Lower leg skin (tissue), 4 donors: ENCODE measurements at regions not wholly inside any gene's neighbourhood (a gene's known extent, or its start where the extent isn't known, plus 50 kb on each side); places are given as distances from the start of the nearest gene placed in this dataset.

Source experiments
- DNase-seq, 2 donors: peaks; one replicate each; pipeline ENCODE4 v3.0.0-alpha.2; 2019; ENCODE audit warnings: low spot score in 2 of 2
- H3K4me3 ChIP-seq: fragments of 200-600 bp; sonication (generic); 2 replicates; pipeline ENCODE4 v1.5.1; 2017; ENCODE audit warnings: mild to moderate bottlenecking, low read depth; ENCODE audit not compliant: poor library complexity, severe bottlenecking
- CTCF ChIP-seq, 3 donors: fragments of 450-650 bp; IDR thresholded peaks; one replicate each; pipeline ENCODE4 v1.5.1; 2016; ENCODE audit warnings: antibody characterized with exemption in 3 of 3, mild to moderate bottlenecking in 3 of 3, moderate library complexity in 2 of 3
- POLR2A ChIP-seq, 2 donors: fragments of 450-650 bp; IDR thresholded peaks; one replicate each; pipeline ENCODE4 v1.6.1; 2016 to 2017; ENCODE audit warnings: antibody characterized with exemption in 2 of 2, mild to moderate bottlenecking in 1 of 2, moderate library complexity in 1 of 2
- WGBS, 2 donors: methylation state at CpG; one replicate each; pipeline ENCODE4 v1.1.5; 2018; 5-methylcytosine and 5-hydroxymethylcytosine counted together
- intact Hi-C: fragments of 100-400 bp; cut with DNase I; formaldehyde crosslinking; loops from one replicate; pipeline ENCODE4 v1.15.0; 2023; ENCODE audit warnings: low total_unique reads

DNA sequence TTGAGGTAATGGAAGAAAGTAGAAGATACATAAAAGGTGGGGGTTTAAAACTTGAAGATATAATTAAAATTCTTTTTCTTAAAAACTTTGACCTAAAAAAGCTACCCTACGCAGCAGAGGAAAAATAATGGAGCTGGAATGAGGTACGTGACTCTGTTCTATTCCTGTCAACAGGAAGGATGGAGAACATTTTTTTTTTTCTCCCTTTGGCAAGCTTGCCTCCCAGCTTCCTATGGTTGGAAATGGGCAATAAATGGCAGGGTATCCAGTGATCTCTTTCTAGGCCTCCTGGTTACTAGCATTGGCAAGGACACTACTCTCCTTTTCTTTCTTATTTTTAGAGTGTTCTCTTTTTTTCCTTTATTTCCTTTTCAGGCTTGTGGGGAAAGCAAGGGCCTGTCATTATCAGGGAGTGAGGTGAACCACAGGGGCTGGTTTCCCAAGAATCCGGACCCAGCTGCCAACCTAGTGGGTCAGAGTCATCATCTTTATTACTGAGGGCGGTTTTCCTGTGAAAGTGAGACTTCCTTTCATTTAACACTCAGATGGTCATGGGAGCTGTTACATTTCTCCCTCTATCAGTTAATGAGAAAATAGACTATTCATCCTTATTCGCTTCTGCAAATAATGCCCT lies 224.6 kb downstream of the SPRY1 start:
- intact Hi-C loops: no loop called here
- WGBS, 2 donors: 59 to 62% methylated on average over 5 of the region's 5 CpGs
- DNase-seq: no peak
- no peak overlapping the region for H3K4me3 ChIP-seq
- no peak for TF ChIP-seq POLR2A (IDR thresholded peaks at IDR 0.05)
- no peak for TF ChIP-seq CTCF (IDR thresholded peaks at IDR 0.05)

DNA sequence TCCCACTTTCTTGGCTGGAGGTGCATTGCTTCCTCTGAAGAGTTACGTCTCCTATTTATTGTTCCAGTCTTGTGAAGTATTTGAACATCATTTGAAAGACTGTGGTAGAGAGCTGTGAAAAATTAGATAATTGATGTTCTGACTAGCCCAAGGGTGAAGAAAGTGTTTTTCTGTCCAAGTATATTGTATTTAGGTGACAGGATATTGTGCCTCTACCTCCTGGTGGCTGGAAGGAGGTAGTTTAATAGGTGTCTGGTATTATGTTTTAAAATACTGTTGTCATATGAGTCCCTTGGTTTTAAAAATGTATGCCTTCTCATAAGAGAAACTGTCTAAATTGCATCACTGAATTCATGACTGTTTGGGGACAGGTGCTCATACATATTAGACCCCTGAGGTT lies 226.0 kb downstream of the SPRY1 start:
- intact Hi-C loops: no loop called here
- WGBS, 2 donors: 88% methylated on average over 1 of the region's 1 CpG
- DNase-seq: no peak
- TF ChIP-seq POLR2A (IDR thresholded peaks at IDR 0.05) (no peak), CTCF (IDR thresholded peaks at IDR 0.05) (no peak)
- no peak overlapping the region for H3K4me3 ChIP-seq

DNA sequence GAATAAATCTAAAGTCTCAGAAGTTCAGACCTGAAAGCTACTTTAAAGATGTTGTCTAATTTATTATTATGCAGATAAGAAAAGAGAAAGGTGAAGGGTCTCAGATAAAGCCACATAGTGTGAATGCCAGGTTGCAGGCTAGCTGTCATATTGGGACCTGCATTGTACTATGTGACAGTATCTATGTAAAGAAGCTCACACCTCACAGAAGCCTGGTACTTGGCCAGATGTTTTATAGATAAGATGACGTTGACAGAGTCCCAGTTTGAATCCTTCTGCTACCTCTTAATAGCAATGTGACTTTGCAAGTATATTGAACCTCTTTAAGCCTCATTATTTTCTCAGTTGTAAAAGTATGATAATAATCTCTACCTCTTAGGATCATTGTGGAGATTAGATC lies 227.0 kb downstream of the SPRY1 start:
- WGBS, 2 donors: 39 to 53% methylated on average over 1 of the region's 1 CpG
- no peak for DNase-seq
- intact Hi-C loops: no loop called here
- TF ChIP-seq CTCF (IDR thresholded peaks at IDR 0.05) (no peak), POLR2A (IDR thresholded peaks at IDR 0.05) (no peak)
- H3K4me3 ChIP-seq: no peak overlapping the region

DNA sequence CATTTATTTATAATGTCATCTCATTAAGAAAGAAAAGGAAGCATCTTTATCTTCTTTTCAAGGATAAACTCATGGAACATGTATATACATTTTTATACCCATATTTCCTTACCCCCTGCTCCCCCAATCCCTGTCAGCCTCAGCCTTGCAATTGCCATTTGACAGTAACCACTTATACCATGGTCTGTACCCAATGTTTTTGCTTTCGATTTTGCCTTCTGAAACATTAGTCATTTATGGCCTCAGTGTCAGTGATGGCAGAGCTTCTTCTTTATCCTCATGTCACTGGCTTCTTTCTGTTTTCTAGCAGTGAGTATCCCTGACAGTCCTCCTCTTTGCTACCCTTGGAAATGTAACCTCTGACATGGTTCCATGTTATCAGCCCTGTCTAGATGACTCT lies 228.4 kb downstream of the SPRY1 start:
- H3K4me3 ChIP-seq: no peak overlapping the region
- TF ChIP-seq CTCF (IDR thresholded peaks at IDR 0.05): no peak
- no peak for TF ChIP-seq POLR2A (IDR thresholded peaks at IDR 0.05)
- intact Hi-C loops: no loop called here
- no peak for DNase-seq
- 76 to 86% methylated on average over 1 of the region's 1 CpG for WGBS, 2 donors

DNA sequence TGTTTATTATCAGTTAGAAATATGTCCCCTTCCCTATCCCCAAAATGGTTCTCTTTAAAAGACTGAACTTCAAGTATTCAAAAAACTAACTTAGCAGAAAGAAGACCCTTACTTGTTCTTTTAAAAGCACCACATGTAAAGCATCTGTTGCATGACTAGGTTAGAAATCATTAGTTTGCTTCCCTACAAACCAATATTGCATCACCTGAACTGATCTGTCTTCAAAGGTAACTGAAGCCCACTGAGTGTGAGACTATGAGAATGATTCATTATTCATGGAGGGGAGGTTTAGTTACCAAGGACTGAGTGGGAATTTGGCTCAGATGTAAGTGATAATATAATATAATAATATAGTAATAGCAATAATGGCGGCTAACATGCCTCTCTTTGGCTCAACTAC lies 231.7 kb downstream of the SPRY1 start:
- no peak overlapping the region for H3K4me3 ChIP-seq
- no peak for TF ChIP-seq POLR2A (IDR thresholded peaks at IDR 0.05)
- TF ChIP-seq CTCF (IDR thresholded peaks at IDR 0.05): no peak
- DNase-seq: no peak
- intact Hi-C loops: no loop called here
- 100% methylated on average over 1 of the region's 1 CpG for WGBS, 2 donors
